ENCODE measurements at regions not wholly inside any gene's neighbourhood (a gene's known extent, or its start where the extent isn't known, plus 50 kb on each side); places are given as distances from the start of the nearest gene placed in this dataset.

GRCh38 chr4:180525523-180526077 lies 1717.6 kb upstream of the TENM3 start:
- H3K27ac ChIP-seq = no peak overlapping the region
- H3K9me3 ChIP-seq = no peaks in the 10 kb centered on the region
- H3K4me3 ChIP-seq = no peak overlapping the region
- ATAC-seq (no peak), DNase-seq (no peak)
- TF ChIP-seq CTCF (IDR thresholded peaks at IDR 0.05) = no peak
- H3K4me1 ChIP-seq = no peaks in the 10 kb centered on the region
- no peaks in the 10 kb centered on the region for H3K36me3 ChIP-seq
- intact Hi-C loops (cut with DNase I) = no loop called here
- no peaks in the 10 kb centered on the region for H3K27me3 ChIP-seq

GRCh38 chr4:180528003-180528402 lies 1715.2 kb upstream of the TENM3 start:
- H3K4me3 ChIP-seq = no peak overlapping the region
- intact Hi-C loops (cut with DNase I) = no loop called here
- H3K4me1 ChIP-seq = no peaks in the 10 kb centered on the region
- peaks cover 0 to 3% of the 10 kb centered on the region in 2 donors for H3K9me3 ChIP-seq
- H3K27ac ChIP-seq = no peak overlapping the region
- H3K36me3 ChIP-seq = no peaks in the 10 kb centered on the region
- H3K27me3 ChIP-seq = no peaks in the 10 kb centered on the region
- no peak for TF ChIP-seq CTCF (IDR thresholded peaks at IDR 0.05)
- DNase-seq = no peak
- ATAC-seq = no peak

- no peak for ATAC-seq
- no peaks in the 10 kb centered on the region for H3K4me1 ChIP-seq
- H3K27me3 ChIP-seq = no peaks in the 10 kb centered on the region
- TF ChIP-seq CTCF (IDR thresholded peaks at IDR 0.05) = no peak
- no peak overlapping the region for H3K4me3 ChIP-seq
- H3K27ac ChIP-seq = no peak overlapping the region
- peaks cover 0 to 7% of the 10 kb centered on the region in 2 donors for H3K9me3 ChIP-seq
- no peak for DNase-seq
- no peaks in the 10 kb centered on the region for H3K36me3 ChIP-seq
- intact Hi-C loops (cut with DNase I) = no loop called here
Measured at GRCh38 chr4:180530787-180531186, 1712.4 kb upstream of the TENM3 start.

GRCh38 chr4:180532691-180533090 lies 1710.5 kb upstream of the TENM3 start:
- Histone ChIP-seq H3K4me3 (no peak overlapping the region), H3K4me1 (no peaks in the 10 kb centered on the region), H3K9me3 (peaks cover 0 to 7% of the 10 kb centered on the region in 2 donors), H3K27me3 (no peaks in the 10 kb centered on the region), H3K27ac (no peak overlapping the region), H3K36me3 (no peaks in the 10 kb centered on the region)
- ATAC-seq (no peak), DNase-seq (no peak)
- no peak for TF ChIP-seq CTCF (IDR thresholded peaks at IDR 0.05)
- intact Hi-C loops (cut with DNase I) = no loop called here

- Histone ChIP-seq H3K27ac (no peak overlapping the region), H3K9me3 (peaks cover 0 to 1% of the 10 kb centered on the region in 2 donors), H3K36me3 (no peaks in the 10 kb centered on the region), H3K27me3 (no peaks in the 10 kb centered on the region), H3K4me3 (no peak overlapping the region), H3K4me1 (no peaks in the 10 kb centered on the region)
- ATAC-seq = no peak
- TF ChIP-seq CTCF (IDR thresholded peaks at IDR 0.05) = no peak
- intact Hi-C loops (cut with DNase I) = no loop called here
- DNase-seq = no peak
Measured at GRCh38 chr4:180538384-180539057, 1704.7 kb upstream of the TENM3 start.
